ENCODE measurements at regions not wholly inside any gene's neighbourhood (a gene's known extent, or its start where the extent isn't known, plus 50 kb on each side); places are given as distances from the start of the nearest gene placed in this dataset.

- POLR2A ChIA-PET: interaction anchor here (0.5 kb wide), 1 partner anchor 288 kb away, joined by 3 read pairs; no protein-coding TSS in a partner anchor
Measured at GRCh38 chr2:221267773-221268425, 304.2 kb downstream of the EPHA4 start.

GRCh38 chr2:221268631-221269030 lies 303.5 kb downstream of the EPHA4 start:
- POLR2A ChIA-PET: no interaction called here
- TF ChIP-seq CTCF (IDR thresholded peaks at IDR 0.05): no peak
- no peak for ATAC-seq (ENCODE audit: poor library complexity)
- no peaks in the 10 kb centered on the region for H3K9me3 ChIP-seq (ENCODE audit: control insufficient read depth in 1 of 2, insufficient read depth in 1 of 2, low read length in 2 of 2)
- no peak overlapping the region for H3K4me3 ChIP-seq (ENCODE audit: low read length)
- Mint-ChIP-seq H3K4me3 (no peak overlapping the region), H3K27ac (no peak overlapping the region), H3K9me3 (no peaks in the 10 kb centered on the region), H3K27me3 (peaks cover 22% of the 10 kb centered on the region), H3K36me3 (ENCODE audit: low read depth) (no peaks in the 10 kb centered on the region), H3K4me1 (ENCODE audit: low read depth) (no peaks in the 10 kb centered on the region)
- no peak overlapping the region for H3K27ac ChIP-seq (ENCODE audit: low read depth in 1 of 2, low read length in 2 of 2)
- no peaks in the 10 kb centered on the region for H3K4me1 ChIP-seq (ENCODE audit: insufficient read depth, low read length)
- no peak for DNase-seq
- peaks cover 0 to 7% of the 10 kb centered on the region in 2 experiments for H3K27me3 ChIP-seq (ENCODE audit: control insufficient read depth in 1 of 2, insufficient read depth in 2 of 2, low read length in 2 of 2)
- intact Hi-C loops (cut with DNase I, micrococcal nuclease): no loop called here
- CTCF ChIA-PET: no interaction called here
- no peaks in the 10 kb centered on the region for H3K36me3 ChIP-seq (ENCODE audit: insufficient read depth, low read length)

More at GRCh38 chr2:221267773-221268425, 304.2 kb downstream of the EPHA4 start:
- Mint-ChIP-seq H3K36me3 (ENCODE audit: low read depth) (no peaks in the 10 kb centered on the region), H3K4me3 (no peak overlapping the region), H3K4me1 (ENCODE audit: low read depth) (no peaks in the 10 kb centered on the region), H3K27me3 (peaks cover 22% of the 10 kb centered on the region), H3K9me3 (no peaks in the 10 kb centered on the region), H3K27ac (no peak overlapping the region)
- no peak overlapping the region for H3K4me3 ChIP-seq (ENCODE audit: low read length)
- no peak for TF ChIP-seq CTCF (IDR thresholded peaks at IDR 0.05)
- no peak overlapping the region for H3K27ac ChIP-seq (ENCODE audit: low read depth in 1 of 2, low read length in 2 of 2)
- CTCF ChIA-PET: no interaction called here
- no peaks in the 10 kb centered on the region for H3K4me1 ChIP-seq (ENCODE audit: insufficient read depth, low read length)
- H3K36me3 ChIP-seq (ENCODE audit: insufficient read depth, low read length): no peaks in the 10 kb centered on the region
- peaks cover 0 to 7% of the 10 kb centered on the region in 2 experiments for H3K27me3 ChIP-seq (ENCODE audit: control insufficient read depth in 1 of 2, insufficient read depth in 2 of 2, low read length in 2 of 2)
- no peaks in the 10 kb centered on the region for H3K9me3 ChIP-seq (ENCODE audit: control insufficient read depth in 1 of 2, insufficient read depth in 1 of 2, low read length in 2 of 2)
- DNase-seq: no peak
- intact Hi-C loops (cut with DNase I, micrococcal nuclease): no loop called here
- ATAC-seq (ENCODE audit: poor library complexity): no peak

GRCh38 chr2:221270806-221271205 lies 301.3 kb downstream of the EPHA4 start:
- H3K36me3 Mint-ChIP-seq (ENCODE audit: low read depth): no peaks in the 10 kb centered on the region
- H3K36me3 ChIP-seq (ENCODE audit: insufficient read depth, low read length): no peaks in the 10 kb centered on the region
- no peak for TF ChIP-seq CTCF (IDR thresholded peaks at IDR 0.05)
- peaks cover 22% of the 10 kb centered on the region for H3K27me3 Mint-ChIP-seq
- H3K27me3 ChIP-seq (ENCODE audit: control insufficient read depth in 1 of 2, insufficient read depth in 2 of 2, low read length in 2 of 2): peaks cover 0 to 7% of the 10 kb centered on the region in 2 experiments
- no peak for DNase-seq
- ChIA-PET CTCF (no interaction called here), POLR2A (no interaction called here)
- H3K27ac Mint-ChIP-seq: no peak overlapping the region
- no peaks in the 10 kb centered on the region for H3K9me3 ChIP-seq (ENCODE audit: control insufficient read depth in 1 of 2, insufficient read depth in 1 of 2, low read length in 2 of 2)
- no peaks in the 10 kb centered on the region for H3K4me1 ChIP-seq (ENCODE audit: insufficient read depth, low read length)
- no peak overlapping the region for H3K4me3 Mint-ChIP-seq
- no peak for ATAC-seq (ENCODE audit: poor library complexity)
- no peaks in the 10 kb centered on the region for H3K9me3 Mint-ChIP-seq
- no peaks in the 10 kb centered on the region for H3K4me1 Mint-ChIP-seq (ENCODE audit: low read depth)
- H3K27ac ChIP-seq (ENCODE audit: low read depth in 1 of 2, low read length in 2 of 2): no peak overlapping the region
- no peak overlapping the region for H3K4me3 ChIP-seq (ENCODE audit: low read length)
- intact Hi-C loops (cut with DNase I, micrococcal nuclease): no loop called here
